ENCODE measurements at regions not wholly inside any gene's neighbourhood (a gene's known extent, or its start where the extent isn't known, plus 50 kb on each side); places are given as distances from the start of the nearest gene placed in this dataset.

GRCh38 chr5:62684310-62684709 lies 105.7 kb downstream of the LRRC70 start:
- DNase-seq (ENCODE audit: low spot score) = no peak
- intact Hi-C loops (cut with DNase I) = no loop called here

GRCh38 chr5:62682059-62682458 lies 103.4 kb downstream of the LRRC70 start:
- intact Hi-C loops (cut with DNase I) = no loop called here
- DNase-seq (ENCODE audit: low spot score) = no peak

GRCh38 chr5:62681117-62681850 lies 102.7 kb downstream of the LRRC70 start:
- no peak for DNase-seq (ENCODE audit: low spot score)
- intact Hi-C loops (cut with DNase I) = no loop called here

- intact Hi-C loops (cut with DNase I) = no loop called here
- DNase-seq (ENCODE audit: low spot score) = no peak
These were observed 101.5 kb downstream of the LRRC70 start for GRCh38 chr5:62680121-62680520.
